GM12892 (cell line): ENCODE measurements at regions not wholly inside any gene's neighbourhood (a gene's known extent, or its start where the extent isn't known, plus 50 kb on each side); places are given as distances from the start of the nearest gene placed in this dataset.

Source experiments
- POLR2A ChIP-seq: IDR thresholded peaks from 2 replicates; pipeline ENCODE4 v1.6.1; 2011; ENCODE audit warnings: low read depth, low read length, control low read depth
- POLR2AphosphoS5 ChIP-seq: IDR thresholded peaks from 2 replicates; pipeline ENCODE4 v1.6.1; 2011; ENCODE audit warnings: low read depth, low read length, control low read depth
- TAF1 ChIP-seq: IDR thresholded peaks from 2 replicates; pipeline ENCODE4 v1.6.1; 2011; ENCODE audit warnings: low read depth, mild to moderate bottlenecking, control low read depth, low read length, borderline replicate concordance

DNA sequence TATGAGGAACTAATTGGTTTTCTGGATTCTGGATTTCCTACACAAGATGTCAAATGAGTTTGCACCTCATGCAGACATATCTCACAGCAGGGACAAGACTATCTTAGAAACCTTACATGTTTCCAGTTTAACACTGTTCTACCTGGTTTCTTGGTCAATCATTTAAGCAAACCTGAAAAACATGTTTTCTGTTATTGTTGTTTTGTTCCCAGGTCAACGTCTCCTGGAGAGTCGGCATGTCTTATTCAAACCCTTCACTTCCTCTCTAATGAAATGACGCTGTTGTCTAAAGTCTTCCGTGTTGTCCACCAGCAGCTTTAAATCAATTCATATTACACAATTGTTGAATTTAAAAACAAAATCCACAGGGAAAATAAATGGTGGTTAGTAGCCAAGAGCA is 150.9 kb downstream of the CNTN3 start:
- TF ChIP-seq TAF1 = no peak
- TF ChIP-seq POLR2A = no peak
- TF ChIP-seq POLR2AphosphoS5 = no peak
